HepG2 (cell line): ENCODE measurements at regions not wholly inside any gene's neighbourhood (a gene's known extent, or its start where the extent isn't known, plus 50 kb on each side); places are given as distances from the start of the nearest gene placed in this dataset.

Experiments used
- ATF7-NPFF ChIP-seq: sonication (generic); formaldehyde crosslinking; IDR thresholded peaks from 2 replicates; pipeline ENCODE4 v1.8.1; 2023; ENCODE audit warnings: mild to moderate bottlenecking, low read depth, missing genetic modification reagents, moderate library complexity
- EP300 ChIP-seq, 3 experiments: sonication (generic) in 1 of 3; formaldehyde crosslinking in 1 of 3; IDR thresholded peaks; 2 replicates each; pipeline versions ENCODE4 v1.5.1 to v1.6.1; 2011 to 2020; ENCODE audit warnings: low read depth in 2 of 3, low read length in 2 of 3, borderline replicate concordance in 1 of 3, improper control_type of control experiment in 1 of 3, mild to moderate bottlenecking in 1 of 3, missing genetic modification reagents in 1 of 3, moderate library complexity in 1 of 3
- FOXJ3 ChIP-seq: sonication (generic); formaldehyde crosslinking; IDR thresholded peaks from 2 replicates; pipeline ENCODE4 v1.4.0; 2020; ENCODE audit warnings: missing genetic modification reagents, mild to moderate bottlenecking, borderline replicate concordance
- KAT2B ChIP-seq: fragments of 150-350 bp; IDR thresholded peaks from 2 replicates; pipeline ENCODE4 v1.6.1; 2014; ENCODE audit warnings: low read depth, low read length, borderline replicate concordance
- MAFK ChIP-seq, 2 experiments: IDR thresholded peaks in 1 of 2; conservative IDR thresholded peaks in 1 of 2; 2 replicates each; pipeline ENCODE4 v1.6.1; 2011; ENCODE audit warnings: improper control_type of control experiment in 2 of 2, low read length in 2 of 2
- POLR2A ChIP-seq, 2 experiments: IDR thresholded peaks; 2 replicates each; pipeline ENCODE4 v1.6.1; 2011; ENCODE audit warnings: low read depth in 2 of 2, low read length in 2 of 2, mild to moderate bottlenecking in 1 of 2, moderate library complexity in 1 of 2; ENCODE audit not compliant: insufficient read depth in 1 of 2
- TARDBP ChIP-seq: sonication (generic); formaldehyde crosslinking; IDR thresholded peaks from 2 replicates; pipeline ENCODE4 v1.8.0; 2022; ENCODE audit warnings: mild to moderate bottlenecking, missing genetic modification reagents
- ZMAT3 ChIP-seq: sonication (generic); formaldehyde crosslinking; conservative IDR thresholded peaks from 2 replicates; pipeline ENCODE4 v1.7.0; 2021; ENCODE audit warnings: missing genetic modification reagents
- ZNF446 ChIP-seq: sonication (generic); formaldehyde crosslinking; IDR thresholded peaks from 2 replicates; pipeline ENCODE4 v1.5.0; 2020; ENCODE audit warnings: mild to moderate bottlenecking, missing genetic modification reagents
- TF ChIP-seq, protein P1 (sequence below): sonication (generic); formaldehyde crosslinking; IDR thresholded peaks from 2 replicates; pipeline ENCODE4 v1.4.0; 2020; ENCODE audit warnings: mild to moderate bottlenecking, missing genetic modification reagents, borderline replicate concordance
- TF ChIP-seq, protein P2 (sequence below), 2 experiments: sonication (generic) in 1 of 2; formaldehyde crosslinking in 1 of 2; IDR thresholded peaks; 2 replicates each; pipeline versions ENCODE4 v1.5.1 to v1.6.1; 2011 to 2020; ENCODE audit warnings: borderline replicate concordance in 1 of 2, low read depth in 1 of 2, low read length in 1 of 2, mild to moderate bottlenecking in 1 of 2, missing genetic modification reagents in 1 of 2, moderate library complexity in 1 of 2
- TF ChIP-seq, protein P3 (sequence below): IDR thresholded peaks from 2 replicates; pipeline ENCODE4 v1.6.1; 2012; ENCODE audit warnings: inconsistent platforms

DNA sequence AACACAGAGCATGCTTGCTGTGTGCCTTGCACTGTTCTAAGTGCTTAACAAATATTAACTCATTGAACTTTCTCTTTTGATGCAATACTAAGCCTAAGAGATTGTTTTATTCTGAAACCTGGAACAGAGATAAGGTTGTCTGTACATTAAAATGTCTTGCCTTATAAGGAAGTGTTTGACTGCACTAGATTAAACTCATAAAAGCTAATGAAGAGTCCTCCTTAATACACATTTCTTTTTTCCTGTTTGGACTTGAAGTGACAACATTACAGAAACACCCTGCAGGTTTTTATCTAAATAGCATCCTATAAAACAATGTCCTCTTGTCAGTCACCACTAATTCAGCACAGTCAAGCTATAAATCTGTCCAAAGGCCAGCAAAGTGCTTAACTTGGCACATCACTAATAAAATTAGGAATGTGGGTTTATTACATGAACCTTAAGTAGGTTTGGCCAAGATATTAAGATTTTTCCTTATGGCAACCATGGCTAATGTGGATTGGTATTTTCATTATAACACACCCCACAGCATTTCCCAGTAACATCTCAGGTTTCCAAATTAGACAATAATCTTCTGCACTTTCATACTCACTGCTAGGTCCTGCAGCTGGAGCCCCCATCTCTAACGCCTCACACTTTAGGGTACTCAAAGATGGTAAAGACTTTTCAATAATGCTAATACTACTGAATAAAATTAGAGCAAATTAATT is 389.7 kb downstream of the LMO4 start:
- TF ChIP-seq KAT2B (no peak), ATF7-NPFF (CRISPR knock-in tag) (no peak), ZNF446 (CRISPR knock-in tag) (no peak), POLR2A (IDR thresholded peaks at IDR 0.05; ENCODE audit: insufficient read depth in 1 of 2, low read depth in 2 of 2, low read length in 2 of 2) (no peak), MAFK (conservative IDR thresholded peaks at IDR 0.05 in 1 of 2, IDR thresholded peaks at IDR 0.05 in 1 of 2; ENCODE audit: low read length in 2 of 2) (no peak), TARDBP (CRISPR knock-in tag) (no peak), EP300 (IDR thresholded peaks at IDR 0.05; ENCODE audit: low read depth in 2 of 2, low read length in 2 of 2) (no peak), EP300 (CRISPR knock-in tag; IDR thresholded peaks at IDR 0.05; ENCODE audit: borderline replicate concordance) (no peak), ZMAT3 (CRISPR knock-in tag) (no peak), FOXJ3 (CRISPR knock-in tag) (no peak)
- TF ChIP-seq, protein P1, sequence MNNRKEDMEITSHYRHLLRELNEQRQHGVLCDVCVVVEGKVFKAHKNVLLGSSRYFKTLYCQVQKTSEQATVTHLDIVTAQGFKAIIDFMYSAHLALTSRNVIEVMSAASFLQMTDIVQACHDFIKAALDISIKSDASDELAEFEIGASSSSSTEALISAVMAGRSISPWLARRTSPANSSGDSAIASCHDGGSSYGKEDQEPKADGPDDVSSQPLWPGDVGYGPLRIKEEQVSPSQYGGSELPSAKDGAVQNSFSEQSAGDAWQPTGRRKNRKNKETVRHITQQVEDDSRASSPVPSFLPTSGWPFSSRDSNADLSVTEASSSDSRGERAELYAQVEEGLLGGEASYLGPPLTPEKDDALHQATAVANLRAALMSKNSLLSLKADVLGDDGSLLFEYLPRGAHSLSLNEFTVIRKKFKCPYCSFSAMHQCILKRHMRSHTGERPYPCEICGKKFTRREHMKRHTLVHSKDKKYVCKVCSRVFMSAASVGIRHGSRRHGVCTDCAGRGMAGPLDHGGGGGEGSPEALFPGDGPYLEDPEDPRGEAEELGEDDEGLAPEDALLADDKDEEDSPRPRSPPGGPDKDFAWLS (CRISPR knock-in tag), result no peak
- TF ChIP-seq, protein P2, sequence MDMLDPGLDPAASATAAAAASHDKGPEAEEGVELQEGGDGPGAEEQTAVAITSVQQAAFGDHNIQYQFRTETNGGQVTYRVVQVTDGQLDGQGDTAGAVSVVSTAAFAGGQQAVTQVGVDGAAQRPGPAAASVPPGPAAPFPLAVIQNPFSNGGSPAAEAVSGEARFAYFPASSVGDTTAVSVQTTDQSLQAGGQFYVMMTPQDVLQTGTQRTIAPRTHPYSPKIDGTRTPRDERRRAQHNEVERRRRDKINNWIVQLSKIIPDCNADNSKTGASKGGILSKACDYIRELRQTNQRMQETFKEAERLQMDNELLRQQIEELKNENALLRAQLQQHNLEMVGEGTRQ (IDR thresholded peaks at IDR 0.05; ENCODE audit: low read depth, low read length), result no peak
- TF ChIP-seq, protein P2 (CRISPR knock-in tag; IDR thresholded peaks at IDR 0.05; ENCODE audit: borderline replicate concordance), result no peak
- TF ChIP-seq, protein P3, sequence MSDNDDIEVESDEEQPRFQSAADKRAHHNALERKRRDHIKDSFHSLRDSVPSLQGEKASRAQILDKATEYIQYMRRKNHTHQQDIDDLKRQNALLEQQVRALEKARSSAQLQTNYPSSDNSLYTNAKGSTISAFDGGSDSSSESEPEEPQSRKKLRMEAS, result no peak
